Thymus (tissue), 11 donors: ENCODE measurements at regions not wholly inside any gene's neighbourhood (a gene's known extent, or its start where the extent isn't known, plus 50 kb on each side); places are given as distances from the start of the nearest gene placed in this dataset.

ENCODE experiments used
- DNase-seq, 9 donors: peaks; one replicate each; pipeline ENCODE4 v3.0.0-alpha.2; 2013; ENCODE audit warnings: low spot score in 9 of 9, low read depth in 6 of 9, missing footprints in 1 of 9
- H3K27ac ChIP-seq, 2 donors: one replicate each; pipeline ENCODE4 v1.5.1; 2013; ENCODE audit warnings: control low read depth in 1 of 2, low read depth in 1 of 2, low read length in 1 of 2, mild to moderate bottlenecking in 1 of 2, moderate library complexity in 1 of 2
- H3K27me3 ChIP-seq, 2 donors: one replicate each; pipeline ENCODE4 v1.5.1; 2013; ENCODE audit warnings: low read length in 1 of 2; ENCODE audit not compliant: control insufficient read depth in 2 of 2, insufficient read depth in 1 of 2
- H3K36me3 ChIP-seq, 2 donors: one replicate each; pipeline ENCODE4 v1.5.1; 2013; ENCODE audit warnings: low read length in 1 of 2, mild to moderate bottlenecking in 1 of 2, moderate library complexity in 1 of 2; ENCODE audit not compliant: control insufficient read depth in 2 of 2, insufficient read depth in 2 of 2
- H3K4me1 ChIP-seq, 2 donors: one replicate each; pipeline ENCODE4 v1.5.1; 2013; ENCODE audit warnings: low read length in 2 of 2; ENCODE audit not compliant: control insufficient read depth in 2 of 2, insufficient read depth in 2 of 2
- H3K4me3 ChIP-seq, 2 donors: one replicate each; pipeline ENCODE4 v1.5.1; 2013; ENCODE audit warnings: low read length in 2 of 2, control low read depth in 1 of 2, mild to moderate bottlenecking in 1 of 2
- H3K9me3 ChIP-seq, 2 donors: one replicate each; pipeline ENCODE4 v1.5.1; 2013; ENCODE audit warnings: low read length in 1 of 2, mild to moderate bottlenecking in 1 of 2; ENCODE audit not compliant: control insufficient read depth in 2 of 2, insufficient read depth in 1 of 2
- WGBS: extraction: QIAGEN DNeasy Blood & Tissue Kit; methylation state at CpG from one replicate; pipeline ENCODE4 v1.1.7; 2013; 5-methylcytosine and 5-hydroxymethylcytosine counted together
- donor health status: healthy.

GRCh38 chr22:42323971-42324370 is 53.5 kb upstream of the TCF20 start:
- Histone ChIP-seq H3K4me1 (peaks cover 9 to 18% of the 10 kb centered on the region in 2 donors), H3K27me3 (peaks cover 0 to 3% of the 10 kb centered on the region in 2 donors), H3K9me3 (no peaks in the 10 kb centered on the region), H3K27ac (no peak overlapping the region), H3K4me3 (no peak overlapping the region), H3K36me3 (no peaks in the 10 kb centered on the region)
- WGBS: 73% methylated on average over 2 of the region's 2 CpGs
- no peak for DNase-seq

- 92% methylated on average over 4 of the region's 4 CpGs for WGBS
- Histone ChIP-seq H3K9me3 (no peaks in the 10 kb centered on the region), H3K4me1 (peaks cover 9 to 18% of the 10 kb centered on the region in 2 donors), H3K27me3 (no peaks in the 10 kb centered on the region), H3K36me3 (no peaks in the 10 kb centered on the region), H3K4me3 (no peak overlapping the region), H3K27ac (no peak overlapping the region)
- DNase-seq: no peak
Observed at GRCh38 chr22:42322562-42322926, 52.1 kb upstream of the TCF20 start.

GRCh38 chr22:42321908-42322561 is 51.6 kb upstream of the TCF20 start:
- Histone ChIP-seq H3K4me3 (no peak overlapping the region), H3K36me3 (no peaks in the 10 kb centered on the region), H3K27me3 (no peaks in the 10 kb centered on the region), H3K9me3 (no peaks in the 10 kb centered on the region), H3K27ac (no peak overlapping the region), H3K4me1 (peaks cover 9 to 18% of the 10 kb centered on the region in 2 donors)
- DNase-seq: no peak
- 96% methylated on average over 11 of the region's 11 CpGs for WGBS

DNA sequence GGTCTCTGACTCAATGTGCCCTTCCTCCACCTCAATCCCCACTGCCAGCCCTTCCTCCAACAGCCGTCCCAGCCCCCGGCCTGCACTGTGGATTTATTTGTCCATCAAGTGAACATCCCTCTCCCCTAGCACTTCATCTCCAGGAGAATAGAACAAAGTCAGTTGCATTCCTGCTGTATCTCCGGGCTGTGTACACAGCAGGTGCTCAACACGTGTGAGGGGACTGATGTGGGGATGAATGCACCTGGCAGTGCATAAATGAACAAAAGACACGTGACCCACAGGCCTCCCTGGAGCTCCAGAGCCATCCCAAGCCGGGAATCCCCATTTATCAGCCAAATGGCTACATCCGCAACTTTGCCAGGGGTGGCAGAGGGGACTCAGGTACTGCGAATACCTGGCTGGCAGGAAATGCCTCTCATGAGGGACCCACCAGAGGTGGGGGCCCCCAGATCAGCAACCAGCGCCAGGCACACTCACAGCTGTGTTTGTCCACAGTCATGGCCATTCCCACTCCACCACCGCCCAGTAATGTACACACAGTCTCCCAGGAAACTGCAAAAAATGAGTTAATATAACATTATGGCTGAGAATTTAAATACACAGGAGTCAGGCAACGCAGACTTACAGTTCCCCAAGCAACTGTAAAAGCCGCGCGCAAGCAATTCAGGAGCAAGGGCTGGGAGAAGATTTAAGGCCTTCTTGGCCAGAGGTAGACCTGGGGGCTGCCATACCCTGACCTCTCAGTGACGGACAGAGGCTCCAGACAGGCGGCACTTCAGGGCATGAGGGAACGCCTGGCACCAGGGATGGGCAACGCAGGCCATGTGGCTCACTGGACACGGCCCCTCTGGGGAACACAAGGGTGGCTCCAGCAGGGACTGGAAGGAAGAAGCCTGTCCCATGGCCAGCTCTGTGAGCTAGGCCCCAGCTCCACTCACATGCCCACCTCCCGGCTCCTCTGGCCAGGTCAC is 50.3 kb upstream of the TCF20 start:
- Histone ChIP-seq H3K4me1 (peaks cover 9 to 15% of the 10 kb centered on the region in 2 donors), H3K27ac (no peak overlapping the region), H3K4me3 (no peak overlapping the region), H3K9me3 (no peaks in the 10 kb centered on the region), H3K27me3 (no peaks in the 10 kb centered on the region), H3K36me3 (no peaks in the 10 kb centered on the region)
- WGBS: 95% methylated on average over 20 of the region's 20 CpGs
- DNase-seq: no peak
